ENCODE measurements at regions not wholly inside any gene's neighbourhood (a gene's known extent, or its start where the extent isn't known, plus 50 kb on each side); places are given as distances from the start of the nearest gene placed in this dataset.

GRCh38 chr4:32172761-32173160 lies 1452.6 kb downstream of the PCDH7 start:
- no peak overlapping the region for H3K4me3 ChIP-seq (ENCODE audit: low read depth, low read length)
- no peak for TF ChIP-seq CTCF (conservative IDR thresholded peaks at IDR 0.05; ENCODE audit: low read depth, low read length)
- peak; percentile 75 for DNase-seq (ENCODE audit: low read depth)

- no peak overlapping the region for H3K4me3 ChIP-seq (ENCODE audit: low read depth, low read length)
- no peak for TF ChIP-seq CTCF (conservative IDR thresholded peaks at IDR 0.05; ENCODE audit: low read depth, low read length)
- no peak for DNase-seq (ENCODE audit: low read depth)
Observed at GRCh38 chr4:32180086-32180485, 1459.9 kb downstream of the PCDH7 start.

DNA sequence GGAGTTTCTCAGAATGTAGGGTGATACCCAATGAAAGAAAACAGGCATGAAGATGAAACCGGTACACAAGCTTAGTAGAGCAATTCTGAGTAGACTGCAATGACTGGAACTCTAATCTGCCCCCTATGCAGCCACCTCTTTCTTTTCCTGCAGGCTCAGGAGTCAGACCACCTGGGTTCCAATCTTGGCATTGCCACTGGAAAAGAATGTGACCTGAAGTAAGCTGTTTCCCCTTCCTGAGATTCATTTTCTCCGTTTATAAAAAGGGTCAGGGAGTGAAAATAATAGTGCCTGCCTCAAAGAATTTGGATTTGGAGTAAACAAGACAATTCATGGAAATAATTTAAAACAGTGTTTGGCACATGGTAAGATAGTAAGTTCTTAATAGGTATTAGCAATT lies 1464.0 kb downstream of the PCDH7 start:
- no peak for DNase-seq (ENCODE audit: low read depth)
- no peak for TF ChIP-seq CTCF (conservative IDR thresholded peaks at IDR 0.05; ENCODE audit: low read depth, low read length)
- no peak overlapping the region for H3K4me3 ChIP-seq (ENCODE audit: low read depth, low read length)

DNA sequence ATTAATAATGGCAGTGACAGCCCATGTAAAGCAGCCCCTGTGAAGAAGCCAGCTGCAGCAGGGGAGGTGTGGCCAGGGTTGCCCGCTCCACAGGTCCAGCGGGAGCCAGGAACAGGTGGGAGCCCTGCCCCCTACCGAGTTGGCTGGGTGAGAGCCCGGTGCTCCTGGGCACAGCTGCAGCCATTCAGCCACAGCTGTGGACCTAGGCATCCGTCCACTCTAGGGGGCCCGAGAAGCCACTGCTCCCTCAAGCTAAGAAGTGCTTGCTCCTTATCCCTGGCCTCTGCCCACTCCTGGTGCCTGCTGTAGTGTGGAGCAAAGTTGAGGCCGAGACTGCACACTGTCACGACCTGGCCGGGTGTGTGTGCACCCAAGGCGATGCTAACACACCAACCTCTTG lies 1469.0 kb downstream of the PCDH7 start:
- no peak overlapping the region for H3K4me3 ChIP-seq (ENCODE audit: low read depth, low read length)
- DNase-seq (ENCODE audit: low read depth), result no peak
- no peak for TF ChIP-seq CTCF (conservative IDR thresholded peaks at IDR 0.05; ENCODE audit: low read depth, low read length)

- DNase-seq (ENCODE audit: low read depth), result no peak
- no peak for TF ChIP-seq CTCF (conservative IDR thresholded peaks at IDR 0.05; ENCODE audit: low read depth, low read length)
- H3K4me3 ChIP-seq (ENCODE audit: low read depth, low read length), result no peak overlapping the region
Observed at GRCh38 chr4:32189788-32190187, 1469.6 kb downstream of the PCDH7 start.

GRCh38 chr4:32191961-32192360 lies 1471.8 kb downstream of the PCDH7 start:
- TF ChIP-seq CTCF (conservative IDR thresholded peaks at IDR 0.05; ENCODE audit: low read depth, low read length), result no peak
- DNase-seq (ENCODE audit: low read depth), result no peak
- no peak overlapping the region for H3K4me3 ChIP-seq (ENCODE audit: low read depth, low read length)

DNA sequence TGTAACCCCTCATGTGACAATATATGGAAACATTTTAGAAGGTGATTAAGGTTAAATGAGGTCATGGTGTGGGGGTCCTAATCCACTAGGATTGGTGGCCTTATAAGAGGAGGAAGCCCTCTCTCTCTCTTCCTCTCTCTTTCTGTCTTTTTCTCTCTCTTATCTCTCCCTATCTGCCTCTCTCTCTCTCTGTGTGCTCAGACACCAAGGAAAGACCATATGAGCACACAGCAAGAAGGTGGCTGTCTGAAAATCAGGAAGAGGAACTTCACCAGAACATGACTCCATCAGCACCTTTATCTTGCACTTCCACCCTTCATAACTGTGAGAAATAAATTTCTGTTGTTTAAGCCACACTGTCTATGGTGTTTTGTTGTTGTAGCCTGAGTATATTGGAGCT lies 1472.2 kb downstream of the PCDH7 start:
- no peak for DNase-seq (ENCODE audit: low read depth)
- TF ChIP-seq CTCF (conservative IDR thresholded peaks at IDR 0.05; ENCODE audit: low read depth, low read length), result no peak
- H3K4me3 ChIP-seq (ENCODE audit: low read depth, low read length), result no peak overlapping the region
